ENCODE measurements at regions not wholly inside any gene's neighbourhood (a gene's known extent, or its start where the extent isn't known, plus 50 kb on each side); places are given as distances from the start of the nearest gene placed in this dataset.
A peak's percentile ranks its signal among the peaks of the same experiment; 100 is the strongest.

DNA sequence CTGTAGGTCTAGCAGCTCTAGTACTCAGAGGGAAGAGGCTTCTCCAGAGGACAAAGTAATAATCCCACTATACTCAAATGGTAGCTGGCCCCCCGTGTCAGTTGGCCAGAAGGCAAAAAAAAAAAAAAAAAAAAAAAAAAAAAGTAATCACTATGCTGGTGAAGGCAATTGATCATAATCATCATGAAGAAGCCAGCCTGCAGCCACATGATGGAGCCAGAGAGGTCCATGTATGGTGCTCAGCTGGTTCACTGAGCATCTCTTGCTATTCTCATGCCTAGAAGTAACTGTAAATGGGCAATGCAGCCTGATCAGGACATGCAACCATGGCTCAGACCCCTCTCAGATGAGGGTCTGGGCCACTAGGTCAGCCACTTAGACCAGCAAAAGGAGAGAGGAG, 378.8 kb downstream of the MED13L start:
- no peak for DNase-seq (ENCODE audit: low read depth, low spot score)
- H3K4me1 ChIP-seq (ENCODE audit: control insufficient read depth in 1 of 2, insufficient read depth in 2 of 2, low read length in 2 of 2): no peaks in the 10 kb centered on the region
- ChIA-PET CTCF (interaction anchor here (0.7 to 1.3 kb wide), 4 partner anchors 27 to 1918 kb away, joined by 3 to 7 read pairs (median 4); no protein-coding TSS in a partner anchor), POLR2A (no interaction called here), RAD21 (ENCODE audit: low non-redundant PET in 1 of 2, low total read pairs in 2 of 2, uncharacterized antibody in 2 of 2, unreplicated experiment in 2 of 2) (no interaction called here)
- no peaks in the 10 kb centered on the region for H3K27me3 ChIP-seq (ENCODE audit: insufficient read depth, low read length)
- H2AFZ ChIP-seq (ENCODE audit: low read depth, low read length, poor library complexity, severe bottlenecking): no peak overlapping the region
- H3K9me2 ChIP-seq (ENCODE audit: insufficient read depth): no peaks in the 10 kb centered on the region
- no peaks in the 10 kb centered on the region for H3K9me3 ChIP-seq (ENCODE audit: control insufficient read depth in 1 of 2, insufficient read depth in 1 of 2, low read depth in 1 of 2, low read length in 2 of 2)
- H3K4me2 ChIP-seq (ENCODE audit: low read length): no peak overlapping the region
- H3K79me2 ChIP-seq (ENCODE audit: insufficient read depth, low read length): no peaks in the 10 kb centered on the region
- no peak overlapping the region for H3K4me3 ChIP-seq (replicated peaks in 1 of 2; ENCODE audit: low read depth in 1 of 2, low read length in 2 of 2)
- intact Hi-C loops (cut with micrococcal nuclease): no loop called here
- no peak overlapping the region for H3K27ac ChIP-seq (ENCODE audit: low read depth, low read length)
- ATAC-seq: peak; percentile 76
- no peaks in the 10 kb centered on the region for H4K20me1 ChIP-seq (ENCODE audit: insufficient read depth)
- no peak; the same call in 1 of the 2 replicates for TF ChIP-seq RAD21 (IDR thresholded peaks at IDR 0.05; ENCODE audit: low read depth)
- no peak for TF ChIP-seq SP1 (IDR thresholded peaks at IDR 0.05; ENCODE audit: low read depth)
- TF ChIP-seq, protein P1, sequence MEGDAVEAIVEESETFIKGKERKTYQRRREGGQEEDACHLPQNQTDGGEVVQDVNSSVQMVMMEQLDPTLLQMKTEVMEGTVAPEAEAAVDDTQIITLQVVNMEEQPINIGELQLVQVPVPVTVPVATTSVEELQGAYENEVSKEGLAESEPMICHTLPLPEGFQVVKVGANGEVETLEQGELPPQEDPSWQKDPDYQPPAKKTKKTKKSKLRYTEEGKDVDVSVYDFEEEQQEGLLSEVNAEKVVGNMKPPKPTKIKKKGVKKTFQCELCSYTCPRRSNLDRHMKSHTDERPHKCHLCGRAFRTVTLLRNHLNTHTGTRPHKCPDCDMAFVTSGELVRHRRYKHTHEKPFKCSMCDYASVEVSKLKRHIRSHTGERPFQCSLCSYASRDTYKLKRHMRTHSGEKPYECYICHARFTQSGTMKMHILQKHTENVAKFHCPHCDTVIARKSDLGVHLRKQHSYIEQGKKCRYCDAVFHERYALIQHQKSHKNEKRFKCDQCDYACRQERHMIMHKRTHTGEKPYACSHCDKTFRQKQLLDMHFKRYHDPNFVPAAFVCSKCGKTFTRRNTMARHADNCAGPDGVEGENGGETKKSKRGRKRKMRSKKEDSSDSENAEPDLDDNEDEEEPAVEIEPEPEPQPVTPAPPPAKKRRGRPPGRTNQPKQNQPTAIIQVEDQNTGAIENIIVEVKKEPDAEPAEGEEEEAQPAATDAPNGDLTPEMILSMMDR (IDR thresholded peaks at IDR 0.05 in 2 of 3, conservative IDR thresholded peaks at IDR 0.05 in 1 of 3; ENCODE audit: borderline replicate concordance in 1 of 3, insufficient read depth in 1 of 3, low read depth in 2 of 3, low read length in 2 of 3): peak; percentile 14 to 47 (median 37); a peak in 4 of 6 replicates
- H3K36me3 ChIP-seq (ENCODE audit: control insufficient read depth in 1 of 2, insufficient read depth in 2 of 2, low read length in 2 of 2): no peaks in the 10 kb centered on the region
- no peak overlapping the region for H3K9ac ChIP-seq (ENCODE audit: low read length)
- no TSS peak for BruUV-seq (replicated peaks)

- Histone ChIP-seq H4K20me1 (ENCODE audit: insufficient read depth) (no peaks in the 10 kb centered on the region), H3K27me3 (ENCODE audit: insufficient read depth, low read length) (no peaks in the 10 kb centered on the region), H2AFZ (ENCODE audit: low read depth, low read length, poor library complexity, severe bottlenecking) (no peak overlapping the region), H3K4me2 (ENCODE audit: low read length) (no peak overlapping the region), H3K79me2 (ENCODE audit: insufficient read depth, low read length) (no peaks in the 10 kb centered on the region), H3K36me3 (ENCODE audit: control insufficient read depth in 1 of 2, insufficient read depth in 2 of 2, low read length in 2 of 2) (no peaks in the 10 kb centered on the region), H3K4me1 (ENCODE audit: control insufficient read depth in 1 of 2, insufficient read depth in 2 of 2, low read length in 2 of 2) (no peaks in the 10 kb centered on the region), H3K4me3 (replicated peaks in 1 of 2; ENCODE audit: low read depth in 1 of 2, low read length in 2 of 2) (no peak overlapping the region), H3K9me3 (ENCODE audit: control insufficient read depth in 1 of 2, insufficient read depth in 1 of 2, low read depth in 1 of 2, low read length in 2 of 2) (no peaks in the 10 kb centered on the region), H3K27ac (ENCODE audit: low read depth, low read length) (no peak overlapping the region), H3K9ac (ENCODE audit: low read length) (no peak overlapping the region), H3K9me2 (ENCODE audit: insufficient read depth) (no peaks in the 10 kb centered on the region)
- ChIA-PET CTCF (interaction anchor here (0.9 kb wide), 1 partner anchor 1242 kb away, joined by 3 read pairs; no protein-coding TSS in a partner anchor), POLR2A (no interaction called here), RAD21 (ENCODE audit: low non-redundant PET in 1 of 2, low total read pairs in 2 of 2, uncharacterized antibody in 2 of 2, unreplicated experiment in 2 of 2) (no interaction called here)
- no peak for DNase-seq (ENCODE audit: low read depth, low spot score)
- no TSS peak for BruUV-seq (replicated peaks)
- intact Hi-C loops (cut with micrococcal nuclease): no loop called here
- ATAC-seq: no peak
- TF ChIP-seq POLR2AphosphoS5 (IDR thresholded peaks at IDR 0.05; ENCODE audit: low read depth, low read length): no peak
- no peak for TF ChIP-seq ELF1 (IDR thresholded peaks at IDR 0.05; ENCODE audit: borderline replicate concordance, low read depth)
- TF ChIP-seq, protein P2, sequence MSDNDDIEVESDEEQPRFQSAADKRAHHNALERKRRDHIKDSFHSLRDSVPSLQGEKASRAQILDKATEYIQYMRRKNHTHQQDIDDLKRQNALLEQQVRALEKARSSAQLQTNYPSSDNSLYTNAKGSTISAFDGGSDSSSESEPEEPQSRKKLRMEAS (IDR thresholded peaks at IDR 0.05): no peak
- TF ChIP-seq, protein P3, sequence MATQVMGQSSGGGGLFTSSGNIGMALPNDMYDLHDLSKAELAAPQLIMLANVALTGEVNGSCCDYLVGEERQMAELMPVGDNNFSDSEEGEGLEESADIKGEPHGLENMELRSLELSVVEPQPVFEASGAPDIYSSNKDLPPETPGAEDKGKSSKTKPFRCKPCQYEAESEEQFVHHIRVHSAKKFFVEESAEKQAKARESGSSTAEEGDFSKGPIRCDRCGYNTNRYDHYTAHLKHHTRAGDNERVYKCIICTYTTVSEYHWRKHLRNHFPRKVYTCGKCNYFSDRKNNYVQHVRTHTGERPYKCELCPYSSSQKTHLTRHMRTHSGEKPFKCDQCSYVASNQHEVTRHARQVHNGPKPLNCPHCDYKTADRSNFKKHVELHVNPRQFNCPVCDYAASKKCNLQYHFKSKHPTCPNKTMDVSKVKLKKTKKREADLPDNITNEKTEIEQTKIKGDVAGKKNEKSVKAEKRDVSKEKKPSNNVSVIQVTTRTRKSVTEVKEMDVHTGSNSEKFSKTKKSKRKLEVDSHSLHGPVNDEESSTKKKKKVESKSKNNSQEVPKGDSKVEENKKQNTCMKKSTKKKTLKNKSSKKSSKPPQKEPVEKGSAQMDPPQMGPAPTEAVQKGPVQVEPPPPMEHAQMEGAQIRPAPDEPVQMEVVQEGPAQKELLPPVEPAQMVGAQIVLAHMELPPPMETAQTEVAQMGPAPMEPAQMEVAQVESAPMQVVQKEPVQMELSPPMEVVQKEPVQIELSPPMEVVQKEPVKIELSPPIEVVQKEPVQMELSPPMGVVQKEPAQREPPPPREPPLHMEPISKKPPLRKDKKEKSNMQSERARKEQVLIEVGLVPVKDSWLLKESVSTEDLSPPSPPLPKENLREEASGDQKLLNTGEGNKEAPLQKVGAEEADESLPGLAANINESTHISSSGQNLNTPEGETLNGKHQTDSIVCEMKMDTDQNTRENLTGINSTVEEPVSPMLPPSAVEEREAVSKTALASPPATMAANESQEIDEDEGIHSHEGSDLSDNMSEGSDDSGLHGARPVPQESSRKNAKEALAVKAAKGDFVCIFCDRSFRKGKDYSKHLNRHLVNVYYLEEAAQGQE (IDR thresholded peaks at IDR 0.05; ENCODE audit: low read depth): no peak
- TF ChIP-seq TCF7L2 (IDR thresholded peaks at IDR 0.05; ENCODE audit: borderline replicate concordance, extremely low read depth, insufficient read depth, insufficient read length): no peak
- TF ChIP-seq, protein P1 (IDR thresholded peaks at IDR 0.05 in 2 of 3, conservative IDR thresholded peaks at IDR 0.05 in 1 of 3; ENCODE audit: borderline replicate concordance in 1 of 3, insufficient read depth in 1 of 3, low read depth in 2 of 3, low read length in 2 of 3): no peak
- TF ChIP-seq CBX3 (IDR thresholded peaks at IDR 0.05; ENCODE audit: low read depth): no peak
- no peak for TF ChIP-seq SIN3A (IDR thresholded peaks at IDR 0.05; ENCODE audit: low read depth)
These were observed 379.8 kb downstream of the MED13L start for GRCh38 chr12:115897729-115898128.

All from HCT116 (cell line).